ENCODE measurements at regions not wholly inside any gene's neighbourhood (a gene's known extent, or its start where the extent isn't known, plus 50 kb on each side); places are given as distances from the start of the nearest gene placed in this dataset.

DNA sequence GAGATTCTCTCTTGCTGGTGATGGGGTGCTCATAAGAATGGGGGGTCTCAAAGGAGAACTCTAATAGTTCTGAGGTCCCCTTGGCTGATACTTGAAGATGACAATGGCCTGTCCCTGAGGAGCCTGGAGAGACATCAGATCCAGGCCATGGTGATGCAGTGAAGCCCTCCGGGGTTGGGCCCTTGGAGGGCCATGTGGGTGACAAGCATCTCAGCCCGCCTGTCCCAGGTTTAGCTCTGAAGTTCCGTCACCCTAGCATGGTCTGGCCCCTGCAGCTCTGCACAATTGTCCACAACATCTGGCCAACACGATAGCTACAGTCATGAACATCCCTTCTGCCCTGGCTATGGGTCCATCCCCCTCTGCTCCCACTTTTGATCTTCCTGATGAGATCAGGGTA lies 202.8 kb upstream of the HS6ST1 start:
- TF ChIP-seq CTCF (conservative IDR thresholded peaks at IDR 0.05; ENCODE audit: low read depth, low read length), result no peak
- DNase-seq (ENCODE audit: low read depth), result no peak
- H3K4me3 ChIP-seq (ENCODE audit: low read length), result no peak overlapping the region

- no peak overlapping the region for H3K4me3 ChIP-seq (ENCODE audit: low read length)
- TF ChIP-seq CTCF (conservative IDR thresholded peaks at IDR 0.05; ENCODE audit: low read depth, low read length), result no peak
- DNase-seq (ENCODE audit: low read depth), result no peak
Measured at GRCh38 chr2:128522829-128523228, 204.2 kb upstream of the HS6ST1 start.

DNA sequence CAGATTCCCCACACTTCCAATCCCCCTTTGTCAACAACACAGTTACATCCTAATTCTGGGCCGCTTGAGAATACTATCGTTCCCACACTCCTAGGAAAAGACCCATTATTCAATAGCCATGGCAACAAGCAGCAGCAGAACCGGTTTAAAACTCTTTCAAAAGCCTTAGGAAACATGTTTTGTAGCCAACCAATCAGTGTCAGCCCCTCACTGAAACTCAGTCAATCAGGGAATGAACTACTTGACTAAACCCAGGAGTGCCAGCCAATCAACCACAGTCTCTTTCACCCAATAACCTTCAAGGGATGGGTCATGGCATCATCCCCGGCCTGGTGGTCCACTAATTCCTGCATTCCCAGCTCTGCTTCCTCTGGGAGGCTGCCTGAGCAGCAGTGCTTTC lies 204.8 kb upstream of the HS6ST1 start:
- no peak for DNase-seq (ENCODE audit: low read depth)
- no peak overlapping the region for H3K4me3 ChIP-seq (ENCODE audit: low read length)
- TF ChIP-seq CTCF (conservative IDR thresholded peaks at IDR 0.05; ENCODE audit: low read depth, low read length), result no peak

DNA sequence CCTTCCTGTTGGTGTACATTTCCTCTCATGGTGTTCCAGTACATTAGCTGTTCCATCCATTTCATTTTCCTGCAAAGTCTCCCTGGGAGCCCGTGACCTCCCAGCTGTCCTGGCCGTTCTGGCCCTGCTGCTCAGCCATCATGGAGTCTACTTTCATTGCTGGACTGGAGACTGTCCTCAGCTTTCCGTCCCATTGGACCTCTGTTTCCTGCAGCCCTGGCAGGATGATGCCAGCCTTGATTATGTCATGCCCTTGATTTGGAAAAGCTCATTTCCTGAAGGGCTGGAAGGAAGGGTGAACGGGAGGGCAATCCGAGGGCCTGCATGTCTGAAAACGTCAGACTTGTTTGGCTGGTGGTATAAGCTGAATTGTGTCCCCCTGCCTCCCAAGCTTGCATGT lies 205.5 kb upstream of the HS6ST1 start:
- TF ChIP-seq CTCF (conservative IDR thresholded peaks at IDR 0.05; ENCODE audit: low read depth, low read length), result no peak
- no peak for DNase-seq (ENCODE audit: low read depth)

GRCh38 chr2:128525653-128526052 lies 207.0 kb upstream of the HS6ST1 start:
- no peak overlapping the region for H3K4me3 ChIP-seq (ENCODE audit: low read length)
- no peak for DNase-seq (ENCODE audit: low read depth)
- TF ChIP-seq CTCF (conservative IDR thresholded peaks at IDR 0.05; ENCODE audit: low read depth, low read length), result no peak

More for the DNA sequence above, 205.5 kb upstream of the HS6ST1 start:
- no peak overlapping the region for H3K4me3 ChIP-seq (ENCODE audit: low read length)

DNA sequence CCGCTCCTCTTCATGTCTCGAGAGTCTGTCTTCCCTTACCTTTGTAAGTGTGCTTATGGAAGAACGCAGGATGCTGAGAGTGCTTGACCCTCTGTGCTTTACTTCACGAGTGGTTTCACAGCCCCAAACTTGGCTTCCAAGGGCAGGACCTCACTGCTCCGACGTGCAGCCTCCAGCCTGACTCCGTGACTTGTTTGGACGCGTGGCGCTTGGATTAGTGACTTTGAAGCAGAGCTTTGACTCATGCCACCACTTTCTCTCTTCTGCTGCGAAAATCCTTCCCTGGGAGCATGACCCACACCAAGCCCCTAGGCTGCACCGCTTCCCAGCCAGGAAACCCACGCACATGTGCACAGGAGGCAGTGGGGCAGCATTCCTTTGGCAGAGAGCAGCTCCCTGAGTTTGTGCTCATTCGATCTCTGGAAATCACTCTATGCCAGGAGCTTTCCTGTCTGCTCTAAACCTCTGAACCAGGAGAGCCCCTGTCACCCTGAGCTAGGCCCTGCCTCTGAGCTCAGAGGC lies 207.8 kb upstream of the HS6ST1 start:
- no peak overlapping the region for H3K4me3 ChIP-seq (ENCODE audit: low read length)
- TF ChIP-seq CTCF (conservative IDR thresholded peaks at IDR 0.05; ENCODE audit: low read depth, low read length), result no peak
- DNase-seq (ENCODE audit: low read depth), result no peak

- TF ChIP-seq CTCF (conservative IDR thresholded peaks at IDR 0.05; ENCODE audit: low read depth, low read length), result no peak
Measured at GRCh38 chr2:128528133-128528532, 209.5 kb upstream of the HS6ST1 start.

More at GRCh38 chr2:128528133-128528532, 209.5 kb upstream of the HS6ST1 start:
- no peak overlapping the region for H3K4me3 ChIP-seq (ENCODE audit: low read length)
- no peak for DNase-seq (ENCODE audit: low read depth)

Data from retinal pigment epithelial cell (primary cell).